ENCODE measurements at regions not wholly inside any gene's neighbourhood (a gene's known extent, or its start where the extent isn't known, plus 50 kb on each side); places are given as distances from the start of the nearest gene placed in this dataset.

DNA sequence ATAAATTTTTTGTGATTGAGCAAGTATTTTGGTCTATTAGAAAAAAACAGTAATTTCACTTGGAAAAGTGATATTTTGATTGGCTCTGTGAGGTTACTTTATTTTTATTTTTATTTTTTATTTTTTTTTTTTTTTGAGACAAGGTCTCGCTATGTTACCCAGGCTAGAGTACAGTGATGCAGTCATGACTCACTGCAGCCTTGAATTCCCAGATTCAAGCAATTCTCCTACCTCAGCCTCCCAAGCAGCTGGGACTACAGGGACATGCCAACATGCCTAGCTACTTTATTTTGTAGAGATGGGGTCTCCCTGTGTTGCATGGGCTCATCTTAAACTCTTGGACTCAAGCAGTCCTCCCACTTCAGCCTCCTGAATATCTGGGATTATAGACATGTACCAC, 60.9 kb upstream of the MGAT5 start:
- DNase-seq, result no peak

DNA sequence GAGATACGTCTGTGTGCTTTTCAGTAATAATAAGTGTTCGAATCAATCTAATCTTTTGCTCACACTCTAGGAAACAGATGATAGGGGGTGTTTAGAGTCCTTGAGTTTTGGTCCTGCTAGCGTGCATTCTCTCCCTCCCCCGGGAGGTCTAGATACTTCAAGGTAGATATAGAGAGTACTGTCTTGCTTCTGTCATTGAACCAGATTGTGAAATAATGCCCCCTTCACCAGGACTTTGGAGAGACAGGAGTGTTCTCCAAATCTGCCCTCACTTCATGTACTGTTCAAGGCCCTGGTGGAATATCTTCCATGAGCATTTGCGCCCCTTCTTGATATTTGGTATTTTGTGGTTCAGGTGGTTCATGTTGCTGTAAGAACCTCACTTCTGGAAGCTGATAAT, 59.4 kb upstream of the MGAT5 start:
- no peak for DNase-seq

DNA sequence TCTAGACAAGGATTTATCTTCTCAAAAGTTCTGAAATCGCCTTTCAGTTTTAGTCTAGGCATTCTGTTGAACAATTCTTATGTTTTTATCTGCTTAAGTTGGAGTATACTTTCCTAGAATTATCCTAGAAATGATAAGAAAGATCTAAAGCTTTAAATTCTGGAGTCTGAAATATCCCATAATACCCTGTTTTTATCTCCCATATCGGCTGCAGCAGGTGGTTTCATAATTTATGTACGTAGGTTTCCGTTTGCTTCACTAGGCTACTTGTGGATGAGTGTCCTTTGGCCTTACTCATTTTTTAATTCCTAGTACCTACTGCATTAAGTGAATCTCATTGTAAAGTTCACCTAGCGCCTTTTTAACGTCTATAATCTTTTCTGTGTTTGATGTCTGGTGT, 58.5 kb upstream of the MGAT5 start:
- DNase-seq, result no peak

DNA sequence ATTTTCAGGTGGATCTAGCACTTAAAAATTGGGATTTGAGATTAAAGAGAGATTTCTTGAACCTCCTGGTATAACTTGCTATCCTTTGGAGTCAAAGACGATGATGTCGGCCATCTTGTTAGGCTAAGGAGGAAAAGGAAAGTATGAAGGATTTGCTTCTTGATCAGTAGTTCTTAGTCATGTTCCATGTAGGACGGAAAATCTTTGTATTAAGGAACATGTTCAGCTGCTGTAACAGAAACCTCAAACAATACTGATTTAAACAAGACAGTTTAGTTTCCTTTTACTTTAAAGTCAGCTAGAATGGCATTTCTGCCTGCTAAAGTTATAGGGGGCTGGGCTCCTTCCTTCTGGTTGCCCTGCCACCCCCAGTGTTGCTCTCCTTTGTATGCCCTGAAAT, 56.4 kb upstream of the MGAT5 start:
- DNase-seq, result no peak

DNA sequence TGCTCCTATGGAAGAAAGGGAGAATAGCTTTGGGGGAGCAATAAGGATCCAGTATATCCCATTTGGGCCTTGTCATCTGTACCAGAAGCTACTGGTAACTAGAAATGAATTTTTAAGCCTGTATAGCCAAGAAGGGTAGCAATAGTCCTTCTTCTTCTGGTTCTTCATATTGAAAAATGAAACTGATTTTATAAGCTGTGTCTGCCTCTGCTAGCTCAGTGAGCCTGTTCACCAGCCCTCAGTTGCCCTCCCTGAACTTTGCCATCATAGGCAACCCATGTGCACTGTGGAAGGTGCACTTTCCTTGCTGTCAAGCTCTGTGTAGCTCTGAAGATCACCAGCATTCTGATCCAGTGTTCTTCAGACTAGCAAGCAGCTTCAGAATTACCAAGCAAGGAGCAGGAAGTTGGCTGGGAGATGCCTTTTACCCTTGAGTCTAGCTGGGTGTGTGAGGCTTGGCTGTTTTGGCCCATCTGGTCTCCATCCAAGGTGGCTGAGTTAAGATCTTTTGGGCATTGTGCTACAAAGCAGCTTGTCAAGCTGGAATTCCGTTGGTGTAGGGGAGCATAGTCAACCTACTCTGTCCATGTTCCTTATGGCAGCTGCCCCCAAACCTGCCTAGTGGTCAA, 55.8 kb upstream of the MGAT5 start:
- no peak for DNase-seq

DNA sequence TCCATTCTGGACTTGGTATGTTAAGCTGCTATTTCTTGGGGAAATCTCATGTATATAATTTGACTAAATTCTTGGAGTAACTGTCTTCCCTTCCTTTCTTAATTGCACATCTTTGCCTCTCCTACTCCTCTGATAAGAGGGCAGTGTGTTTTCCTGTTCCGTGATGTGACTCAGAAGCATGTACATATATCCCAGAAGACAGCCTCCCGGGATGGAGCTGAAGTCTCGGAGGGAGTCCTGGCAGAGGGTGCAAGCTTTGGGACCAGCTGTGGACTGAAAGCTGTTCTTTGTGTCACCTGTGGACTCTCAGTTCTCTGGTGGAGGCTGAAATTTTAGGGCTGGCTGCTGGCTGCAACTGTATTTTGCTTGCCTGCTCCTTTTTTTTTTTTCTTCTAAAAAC, 54.7 kb upstream of the MGAT5 start:
- no peak for DNase-seq

DNA sequence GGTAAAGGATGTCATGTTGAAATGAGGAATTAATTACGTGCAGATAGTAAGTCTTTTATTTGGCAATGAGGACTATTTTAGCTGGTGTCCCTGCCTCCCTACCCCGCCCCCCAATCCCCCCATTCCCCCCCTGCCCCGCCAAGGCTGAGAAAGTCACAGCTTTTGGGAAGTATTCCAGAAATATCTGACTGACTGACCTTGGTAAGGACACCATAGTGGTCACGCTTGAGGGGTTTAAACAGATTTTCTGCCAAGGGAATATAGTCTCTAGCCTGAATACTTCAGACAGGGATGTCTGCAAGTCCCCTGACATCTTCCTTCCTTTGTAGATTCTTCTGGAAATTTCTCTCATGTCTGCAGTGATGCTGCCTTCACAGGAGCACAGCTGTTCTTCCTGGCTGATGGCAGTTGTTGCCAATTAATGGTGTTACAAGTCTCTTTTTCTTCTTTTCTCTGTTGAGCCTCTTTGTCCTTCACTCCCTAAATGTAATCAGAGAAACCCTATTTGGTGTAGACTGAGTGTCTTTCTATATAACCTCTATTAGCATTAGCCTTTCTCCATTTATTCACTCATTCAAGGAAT, 53.7 kb upstream of the MGAT5 start:
- DNase-seq, result no peak

DNA sequence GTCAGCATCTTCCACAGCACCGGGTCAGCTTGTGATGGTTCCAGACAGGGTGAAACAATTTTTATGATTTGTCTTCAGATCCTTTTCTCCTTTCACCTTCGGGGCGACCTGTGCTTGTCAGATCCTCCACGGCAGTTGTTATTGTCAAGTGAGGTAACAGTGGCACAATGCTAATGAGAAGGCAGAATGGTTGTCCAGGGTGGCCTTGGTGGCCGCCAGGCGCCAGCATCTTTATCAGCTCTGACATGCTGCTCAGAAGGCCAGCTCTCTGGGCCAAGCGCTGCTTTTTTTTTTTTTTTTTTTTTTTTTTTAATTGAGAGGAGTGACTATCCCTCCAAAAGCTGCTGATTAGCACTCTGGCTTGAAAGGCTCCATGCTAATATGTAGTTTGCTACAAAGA, 52.3 kb upstream of the MGAT5 start:
- DNase-seq, result no peak

DNA sequence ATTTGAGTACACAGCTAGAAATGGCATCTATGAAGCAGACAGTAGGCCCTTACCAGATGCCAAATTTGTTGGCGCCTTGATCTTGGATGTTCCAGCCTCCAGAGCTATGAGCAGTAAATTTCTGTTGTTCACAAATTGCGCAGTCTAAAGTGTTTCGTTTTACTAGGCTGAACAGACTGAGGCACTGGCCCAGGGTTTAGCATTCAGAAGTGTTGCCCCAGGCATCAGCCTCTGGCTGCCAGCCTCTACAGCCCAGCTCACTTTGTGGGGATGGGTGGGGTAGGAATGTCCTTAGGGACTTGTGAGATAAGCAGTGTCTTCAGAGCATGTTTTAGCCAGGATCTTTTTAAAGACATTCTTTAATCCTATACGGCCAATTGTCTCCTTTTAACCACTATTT, 51.5 kb upstream of the MGAT5 start:
- no peak for DNase-seq

DNA sequence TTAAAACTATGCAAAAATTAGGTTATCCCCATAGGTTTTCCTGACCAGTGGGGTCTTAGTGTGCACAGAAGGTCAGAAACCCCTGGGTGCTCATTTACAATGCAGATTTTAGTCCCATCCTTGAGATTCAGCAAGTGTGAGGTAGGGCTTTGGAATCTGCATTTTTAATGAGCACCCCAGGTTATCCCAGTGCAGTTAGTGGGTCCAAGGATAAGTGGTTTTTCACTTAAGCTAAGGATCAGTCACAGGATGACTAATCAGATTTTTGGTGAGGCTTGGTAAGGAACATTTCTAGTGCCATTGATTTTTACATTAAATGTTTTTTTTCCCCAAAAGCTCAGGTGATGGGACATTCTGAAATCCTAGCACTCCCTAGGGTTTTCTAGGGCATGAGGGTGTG, 50.7 kb upstream of the MGAT5 start:
- no peak for DNase-seq
